GM12873 (cell line): ENCODE measurements at regions not wholly inside any gene's neighbourhood (a gene's known extent, or its start where the extent isn't known, plus 50 kb on each side); places are given as distances from the start of the nearest gene placed in this dataset.

Experiments
- CTCF ChIP-seq: IDR thresholded peaks from 2 replicates; pipeline ENCODE4 v1.5.1; 2012; ENCODE audit warnings: low read depth, mild to moderate bottlenecking, moderate library complexity, low read length, control low read depth; ENCODE audit not compliant: insufficient read depth; ENCODE audit errors: missing control alignments

DNA sequence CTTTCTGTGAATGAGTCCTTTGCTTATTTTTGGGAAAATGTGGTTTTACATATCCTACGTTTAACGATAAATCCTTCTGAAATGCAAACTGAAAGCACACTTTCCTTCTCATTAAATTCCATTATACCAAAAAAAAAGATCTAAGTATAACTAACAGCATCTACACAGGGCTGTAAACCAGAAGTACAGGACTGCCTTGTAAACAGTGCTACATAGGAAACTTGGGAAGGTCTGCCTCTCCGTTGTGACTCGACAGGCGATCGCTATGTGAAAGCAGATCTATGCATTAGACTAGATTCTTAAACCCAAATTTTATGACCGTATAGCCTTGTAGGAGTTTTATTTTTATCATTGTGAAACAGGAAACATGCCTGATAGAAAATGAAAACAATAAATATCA is 690.5 kb downstream of the ARHGAP15 start:
- TF ChIP-seq CTCF = no peak

- TF ChIP-seq CTCF = no peak
Observed at GRCh38 chr2:143819190-143819735, 690.0 kb downstream of the ARHGAP15 start.
